ENCODE measurements at regions not wholly inside any gene's neighbourhood (a gene's known extent, or its start where the extent isn't known, plus 50 kb on each side); places are given as distances from the start of the nearest gene placed in this dataset.

DNA sequence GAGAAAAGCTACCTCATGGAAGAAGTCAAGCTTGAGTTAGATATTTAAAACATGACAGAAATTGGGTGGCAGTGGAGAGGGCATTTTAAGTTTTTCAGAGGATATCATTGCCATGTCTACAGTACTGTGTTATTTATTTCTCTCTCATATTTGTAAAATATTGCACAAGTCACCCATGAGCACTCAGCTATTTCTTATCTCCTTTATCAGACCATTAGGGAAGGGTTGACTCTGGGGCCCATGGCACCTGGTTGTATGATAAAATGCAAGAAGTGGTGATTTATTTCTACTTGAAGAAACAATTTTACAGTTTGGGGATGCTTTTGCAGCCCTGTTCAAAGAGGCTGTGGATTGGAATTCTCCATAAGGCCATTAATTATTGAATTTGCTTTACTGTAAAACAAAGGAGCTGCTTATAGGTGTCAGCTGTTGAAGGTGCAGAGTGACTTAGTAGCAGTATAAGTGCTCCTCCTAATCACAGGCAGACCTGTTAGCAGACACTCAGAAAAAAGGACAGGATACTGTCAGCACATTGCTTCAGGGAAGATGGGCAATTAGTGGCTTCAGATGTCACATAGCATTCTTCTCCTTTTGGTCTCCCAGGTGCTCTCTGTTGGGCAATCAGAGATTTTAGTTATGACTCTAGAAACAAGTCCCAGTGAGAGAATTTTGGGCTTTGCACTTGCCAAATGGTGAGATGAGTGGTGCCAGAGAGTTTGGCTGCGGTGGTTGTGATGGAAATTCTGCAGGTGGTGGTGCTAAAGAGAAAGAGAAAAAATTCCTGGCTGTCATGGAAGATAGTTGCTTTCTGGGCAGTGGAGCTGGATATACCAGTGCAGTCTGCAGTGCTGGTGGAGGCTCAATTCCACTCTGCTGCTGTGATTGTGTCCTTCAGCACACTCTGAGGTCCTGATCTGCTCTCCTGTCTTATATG lies 129.7 kb upstream of the ROPN1 start:
- TF ChIP-seq, protein P1, sequence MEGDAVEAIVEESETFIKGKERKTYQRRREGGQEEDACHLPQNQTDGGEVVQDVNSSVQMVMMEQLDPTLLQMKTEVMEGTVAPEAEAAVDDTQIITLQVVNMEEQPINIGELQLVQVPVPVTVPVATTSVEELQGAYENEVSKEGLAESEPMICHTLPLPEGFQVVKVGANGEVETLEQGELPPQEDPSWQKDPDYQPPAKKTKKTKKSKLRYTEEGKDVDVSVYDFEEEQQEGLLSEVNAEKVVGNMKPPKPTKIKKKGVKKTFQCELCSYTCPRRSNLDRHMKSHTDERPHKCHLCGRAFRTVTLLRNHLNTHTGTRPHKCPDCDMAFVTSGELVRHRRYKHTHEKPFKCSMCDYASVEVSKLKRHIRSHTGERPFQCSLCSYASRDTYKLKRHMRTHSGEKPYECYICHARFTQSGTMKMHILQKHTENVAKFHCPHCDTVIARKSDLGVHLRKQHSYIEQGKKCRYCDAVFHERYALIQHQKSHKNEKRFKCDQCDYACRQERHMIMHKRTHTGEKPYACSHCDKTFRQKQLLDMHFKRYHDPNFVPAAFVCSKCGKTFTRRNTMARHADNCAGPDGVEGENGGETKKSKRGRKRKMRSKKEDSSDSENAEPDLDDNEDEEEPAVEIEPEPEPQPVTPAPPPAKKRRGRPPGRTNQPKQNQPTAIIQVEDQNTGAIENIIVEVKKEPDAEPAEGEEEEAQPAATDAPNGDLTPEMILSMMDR (IDR thresholded peaks at IDR 0.05; ENCODE audit: insufficient read depth, low read length, poor library complexity, severe bottlenecking): no peak

DNA sequence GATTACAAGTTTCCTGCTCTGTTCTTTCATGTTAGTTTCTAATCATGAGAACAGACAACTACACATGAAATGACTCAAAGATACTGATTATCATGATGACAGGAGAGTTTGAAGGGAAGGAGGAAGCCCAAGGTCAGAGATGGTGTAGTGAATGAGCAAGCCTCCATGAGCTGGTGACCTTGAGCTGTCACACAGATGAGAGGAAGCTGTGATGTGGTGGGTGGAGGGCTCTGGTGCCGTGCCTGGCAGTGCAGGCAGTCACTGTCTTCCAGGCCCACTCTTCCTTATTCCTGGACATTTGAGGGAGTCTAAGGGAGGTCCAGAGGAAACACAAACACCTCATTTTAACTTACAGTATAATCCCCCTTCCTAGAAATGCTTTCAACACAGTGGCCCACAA lies 133.4 kb upstream of the ROPN1 start:
- no peaks in the 10 kb centered on the region for H3K27me3 ChIP-seq (ENCODE audit: control insufficient read depth, insufficient read depth, low read length)
- no peak overlapping the region for H3K4me3 ChIP-seq (ENCODE audit: low read depth, low read length)
- H3K36me3 ChIP-seq (ENCODE audit: control insufficient read depth, insufficient read depth, low read length): no peaks in the 10 kb centered on the region
- no peak for DNase-seq (ENCODE audit: low read depth)
- TF ChIP-seq, protein P1 (IDR thresholded peaks at IDR 0.05; ENCODE audit: insufficient read depth, low read length, poor library complexity, severe bottlenecking): no peak

More for the DNA sequence above, 129.7 kb upstream of the ROPN1 start:
- DNase-seq (ENCODE audit: low read depth): no peak
- no peaks in the 10 kb centered on the region for H3K27me3 ChIP-seq (ENCODE audit: control insufficient read depth, insufficient read depth, low read length)
- no peak overlapping the region for H3K4me3 ChIP-seq (ENCODE audit: low read depth, low read length)
- H3K36me3 ChIP-seq (ENCODE audit: control insufficient read depth, insufficient read depth, low read length): no peaks in the 10 kb centered on the region

DNA sequence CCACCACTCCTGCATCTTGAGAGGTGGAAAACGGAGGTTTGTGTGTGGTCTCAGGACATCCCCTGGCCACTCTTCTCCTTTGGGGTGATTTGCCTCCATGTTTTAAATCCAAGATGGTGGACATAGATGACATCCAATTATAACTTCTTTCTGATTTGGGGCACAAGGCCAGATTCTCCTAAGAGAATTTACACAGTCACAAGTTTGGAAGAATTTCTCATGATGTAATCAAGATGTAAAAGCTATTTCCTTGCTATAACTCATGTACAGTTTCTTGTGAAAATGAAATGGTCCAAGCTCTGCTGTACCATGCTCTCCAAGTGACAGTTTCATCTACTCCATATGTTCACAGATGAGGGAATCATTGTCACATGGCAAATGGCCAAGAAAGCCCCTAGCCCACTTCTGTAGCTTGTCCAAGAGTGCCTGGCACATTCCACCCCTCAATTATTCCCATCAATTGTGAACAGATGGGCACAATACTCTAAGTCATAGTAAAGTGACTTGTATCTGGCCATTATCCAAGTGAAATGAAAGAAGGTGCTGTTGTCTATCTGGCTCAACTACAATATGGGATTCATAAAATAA lies 134.6 kb upstream of the ROPN1 start:
- Histone ChIP-seq H3K4me3 (ENCODE audit: low read depth, low read length) (no peak overlapping the region), H3K27me3 (ENCODE audit: control insufficient read depth, insufficient read depth, low read length) (no peaks in the 10 kb centered on the region), H3K36me3 (ENCODE audit: control insufficient read depth, insufficient read depth, low read length) (no peaks in the 10 kb centered on the region)
- no peak for DNase-seq (ENCODE audit: low read depth)
- TF ChIP-seq, protein P1 (IDR thresholded peaks at IDR 0.05; ENCODE audit: insufficient read depth, low read length, poor library complexity, severe bottlenecking): no peak

DNA sequence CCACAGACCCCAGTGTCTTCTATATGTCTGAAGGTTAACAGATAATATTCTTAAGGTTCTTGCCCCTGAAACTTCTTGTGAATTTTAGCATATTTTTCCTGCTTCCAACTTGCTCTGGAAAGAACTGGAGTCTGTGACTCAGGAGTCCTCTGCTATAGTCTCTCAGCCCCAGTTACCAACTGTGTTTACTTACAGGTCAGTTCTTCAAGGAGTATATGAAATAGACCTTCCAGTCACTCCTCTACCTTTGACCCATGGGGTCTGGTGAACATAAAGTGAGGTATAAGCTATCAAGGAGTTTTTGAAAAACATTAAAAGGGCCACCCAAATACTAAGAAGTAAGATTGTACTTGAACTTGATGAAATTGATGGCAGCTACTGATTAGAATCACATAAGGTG lies 139.2 kb upstream of the ROPN1 start:
- Histone ChIP-seq H3K36me3 (ENCODE audit: control insufficient read depth, insufficient read depth, low read length) (no peaks in the 10 kb centered on the region), H3K4me3 (ENCODE audit: low read depth, low read length) (no peak overlapping the region), H3K27me3 (ENCODE audit: control insufficient read depth, insufficient read depth, low read length) (no peaks in the 10 kb centered on the region)
- TF ChIP-seq, protein P1 (IDR thresholded peaks at IDR 0.05; ENCODE audit: insufficient read depth, low read length, poor library complexity, severe bottlenecking): no peak
- DNase-seq (ENCODE audit: low read depth): no peak

DNA sequence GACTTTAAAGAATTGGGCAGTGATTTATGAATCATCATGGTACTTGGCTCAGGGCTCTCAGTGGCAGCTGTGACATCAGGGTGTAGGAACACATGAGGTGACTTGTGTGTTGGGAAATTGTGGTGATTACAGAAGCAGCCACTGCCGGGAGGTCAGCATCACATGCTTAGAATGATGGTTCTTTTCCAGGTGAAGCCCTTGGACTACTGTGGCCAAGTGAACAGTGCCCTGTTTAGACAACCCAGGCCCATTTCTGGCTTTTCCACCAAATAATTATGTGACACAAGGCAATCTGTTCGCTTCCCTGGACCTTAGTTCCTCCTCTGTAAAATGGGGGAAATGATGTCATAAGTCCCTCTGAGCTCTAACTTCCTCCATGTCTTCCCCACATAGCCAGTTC lies 139.7 kb upstream of the ROPN1 start:
- TF ChIP-seq, protein P1 (IDR thresholded peaks at IDR 0.05; ENCODE audit: insufficient read depth, low read length, poor library complexity, severe bottlenecking): no peak
- H3K27me3 ChIP-seq (ENCODE audit: control insufficient read depth, insufficient read depth, low read length): no peaks in the 10 kb centered on the region

More for the DNA sequence above, 139.7 kb upstream of the ROPN1 start:
- Histone ChIP-seq H3K36me3 (ENCODE audit: control insufficient read depth, insufficient read depth, low read length) (no peaks in the 10 kb centered on the region), H3K4me3 (ENCODE audit: low read depth, low read length) (no peak overlapping the region)
- peak; percentile 18 for DNase-seq (ENCODE audit: low read depth)
